ENCODE measurements at regions not wholly inside any gene's neighbourhood (a gene's known extent, or its start where the extent isn't known, plus 50 kb on each side); places are given as distances from the start of the nearest gene placed in this dataset.

- DNase-seq = no peak
These were observed 322.5 kb upstream of the SLC24A2 start for GRCh38 chr9:20111173-20111843.

- DNase-seq = no peak
These were observed 306.7 kb upstream of the SLC24A2 start for GRCh38 chr9:20095430-20096092.

- DNase-seq = no peak
These were observed 303.7 kb upstream of the SLC24A2 start for GRCh38 chr9:20092561-20092960.

GRCh38 chr9:20087481-20087880 lies 298.6 kb upstream of the SLC24A2 start:
- no peak for DNase-seq

GRCh38 chr9:20085842-20086241 lies 297.0 kb upstream of the SLC24A2 start:
- no peak for DNase-seq

GRCh38 chr9:20084125-20084524 lies 295.3 kb upstream of the SLC24A2 start:
- DNase-seq = no peak

GRCh38 chr9:20083390-20083789 lies 294.6 kb upstream of the SLC24A2 start:
- no peak for DNase-seq

- DNase-seq = no peak
These were observed 294.0 kb upstream of the SLC24A2 start for GRCh38 chr9:20082831-20083230.

- DNase-seq = no peak
These were observed 293.6 kb upstream of the SLC24A2 start for GRCh38 chr9:20082406-20082805.

- DNase-seq = no peak
These were observed 289.4 kb upstream of the SLC24A2 start for GRCh38 chr9:20078246-20078645.

GRCh38 chr9:20074291-20074690 lies 285.5 kb upstream of the SLC24A2 start:
- DNase-seq = no peak

GRCh38 chr9:20070336-20070735 lies 281.5 kb upstream of the SLC24A2 start:
- no peak for DNase-seq

GRCh38 chr9:20065796-20066700 lies 277.2 kb upstream of the SLC24A2 start:
- DNase-seq = no peak

GRCh38 chr9:20065046-20065445 lies 276.2 kb upstream of the SLC24A2 start:
- DNase-seq = no peak

GRCh38 chr9:20054734-20055133 lies 265.9 kb upstream of the SLC24A2 start:
- DNase-seq = no peak

- DNase-seq = no peak
These were observed 260.1 kb upstream of the SLC24A2 start for GRCh38 chr9:20048985-20049384.

GRCh38 chr9:20048437-20048836 lies 259.6 kb upstream of the SLC24A2 start:
- no peak for DNase-seq

GRCh38 chr9:20044686-20045085 lies 255.8 kb upstream of the SLC24A2 start:
- no peak for DNase-seq

- no peak for DNase-seq
These were observed 254.6 kb upstream of the SLC24A2 start for GRCh38 chr9:20043461-20043860.

GRCh38 chr9:20043035-20043434 lies 254.2 kb upstream of the SLC24A2 start:
- DNase-seq = no peak

- DNase-seq = no peak
These were observed 253.4 kb upstream of the SLC24A2 start for GRCh38 chr9:20042128-20042711.

- DNase-seq = no peak
These were observed 252.9 kb upstream of the SLC24A2 start for GRCh38 chr9:20041697-20042081.

GRCh38 chr9:20040991-20041696 lies 252.3 kb upstream of the SLC24A2 start:
- no peak for DNase-seq
